ENCODE measurements at regions not wholly inside any gene's neighbourhood (a gene's known extent, or its start where the extent isn't known, plus 50 kb on each side); places are given as distances from the start of the nearest gene placed in this dataset.

DNA sequence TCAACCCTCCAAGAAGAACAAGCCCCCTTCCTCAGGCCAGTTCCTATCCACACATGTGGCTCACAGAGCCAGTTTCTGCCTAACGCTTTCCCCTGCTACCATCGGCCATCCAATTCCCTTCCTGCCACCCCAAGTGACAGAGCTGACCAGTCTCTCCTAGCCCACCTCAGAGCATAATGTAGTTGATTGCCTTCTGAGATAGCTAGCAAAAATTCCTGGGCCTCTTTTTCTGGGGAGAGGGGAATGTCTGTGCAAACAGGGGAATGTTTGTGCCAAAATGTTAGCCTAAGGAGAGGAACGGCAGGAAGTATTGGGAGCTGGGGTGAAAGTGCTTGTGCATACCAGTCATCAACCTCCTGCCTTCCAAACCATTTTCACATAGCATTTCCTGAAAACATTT is 157.0 kb downstream of the PJA2 start:
- TF ChIP-seq POLR2A (IDR thresholded peaks at IDR 0.05; ENCODE audit: low read length) (no peak), SREBF2 (IDR thresholded peaks at IDR 0.05) (no peak), KDM5A (IDR thresholded peaks at IDR 0.05) (no peak), CBX8 (IDR thresholded peaks at IDR 0.05) (no peak), MYC (IDR thresholded peaks at IDR 0.05; ENCODE audit: borderline replicate concordance, low read length) (no peak), HOXB5 (CRISPR knock-in tag; IDR thresholded peaks at IDR 0.05) (no peak)
- TF ChIP-seq, protein P1, sequence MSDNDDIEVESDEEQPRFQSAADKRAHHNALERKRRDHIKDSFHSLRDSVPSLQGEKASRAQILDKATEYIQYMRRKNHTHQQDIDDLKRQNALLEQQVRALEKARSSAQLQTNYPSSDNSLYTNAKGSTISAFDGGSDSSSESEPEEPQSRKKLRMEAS (IDR thresholded peaks at IDR 0.05) = no peak
- TF ChIP-seq, protein P2, sequence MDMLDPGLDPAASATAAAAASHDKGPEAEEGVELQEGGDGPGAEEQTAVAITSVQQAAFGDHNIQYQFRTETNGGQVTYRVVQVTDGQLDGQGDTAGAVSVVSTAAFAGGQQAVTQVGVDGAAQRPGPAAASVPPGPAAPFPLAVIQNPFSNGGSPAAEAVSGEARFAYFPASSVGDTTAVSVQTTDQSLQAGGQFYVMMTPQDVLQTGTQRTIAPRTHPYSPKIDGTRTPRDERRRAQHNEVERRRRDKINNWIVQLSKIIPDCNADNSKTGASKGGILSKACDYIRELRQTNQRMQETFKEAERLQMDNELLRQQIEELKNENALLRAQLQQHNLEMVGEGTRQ (IDR thresholded peaks at IDR 0.05) = no peak

Measured in A549 (cell line).